Skin of body (tissue), 1 donor: ENCODE measurements at regions not wholly inside any gene's neighbourhood (a gene's known extent, or its start where the extent isn't known, plus 50 kb on each side); places are given as distances from the start of the nearest gene placed in this dataset.
"Not testable (repeated sequence)": the region's sequence is repeated elsewhere in the genome, so short reads cannot be mapped to it uniquely, and the experiment has no call there.

Experiments used
- DNase-seq: peaks from one replicate; lab custom pipeline; 2025; lab: John Stamatoyannopoulos, UW

DNA sequence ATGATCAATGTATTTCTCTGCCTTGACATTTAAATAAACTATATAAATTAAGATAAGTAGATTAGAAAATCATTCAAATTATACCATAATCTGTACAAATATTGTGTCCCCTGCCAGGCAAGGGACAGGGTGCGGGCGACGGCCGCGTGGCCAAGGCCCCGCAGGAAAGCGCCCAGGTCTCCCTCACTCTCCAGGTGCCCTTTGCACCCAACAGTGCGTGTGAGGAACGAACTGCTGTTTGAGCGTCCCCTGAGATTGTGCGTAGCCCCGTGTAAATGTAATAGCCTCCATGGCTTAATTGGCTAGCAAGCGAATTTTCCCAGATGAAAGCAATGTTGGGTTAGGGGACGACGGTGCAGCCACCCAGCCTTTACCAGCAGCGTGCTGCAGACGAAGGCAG lies 161.4 kb downstream of the SYT15 start:
- DNase-seq: not testable (repeated sequence)

DNA sequence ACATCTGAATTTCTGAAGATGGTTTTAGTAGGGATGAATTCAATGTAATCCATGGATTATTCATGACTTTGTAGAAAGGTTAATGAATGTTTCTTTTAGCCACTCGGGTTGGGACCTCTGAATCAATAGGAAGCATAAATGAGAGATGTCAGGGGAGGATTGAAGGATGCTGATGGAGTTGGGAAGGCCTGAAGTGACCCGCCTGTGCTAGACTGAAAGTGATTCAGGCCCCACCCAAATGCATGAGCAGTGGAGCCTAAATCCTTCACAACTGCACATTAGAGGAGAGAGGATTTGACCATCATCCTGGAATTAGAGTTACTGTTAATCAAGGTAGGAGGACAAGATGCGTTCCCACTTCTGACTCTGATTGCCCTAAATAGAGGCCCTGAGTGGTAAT lies 162.2 kb upstream of the PTPN20 start:
- not testable (repeated sequence) for DNase-seq

DNA sequence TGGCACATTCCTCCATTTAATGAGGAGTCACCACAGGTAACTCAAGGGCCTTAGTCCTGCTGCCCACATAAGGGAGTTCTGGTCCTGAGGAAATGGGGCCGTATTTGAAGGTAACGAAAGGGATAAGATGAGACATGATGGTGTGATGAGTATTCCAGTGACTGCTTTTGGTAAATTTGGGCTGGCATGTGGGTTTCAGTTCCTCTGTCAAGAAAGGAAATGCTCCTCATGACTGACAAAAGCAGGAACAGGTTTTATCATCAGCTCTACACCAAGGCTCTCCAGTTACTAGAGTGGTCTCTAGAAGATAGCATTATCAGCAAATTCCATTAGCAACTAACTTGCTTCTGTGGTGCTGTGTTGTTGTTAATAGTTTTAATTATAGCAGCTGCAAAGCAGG lies 161.8 kb upstream of the PTPN20 start:
- not testable (repeated sequence) for DNase-seq

DNA sequence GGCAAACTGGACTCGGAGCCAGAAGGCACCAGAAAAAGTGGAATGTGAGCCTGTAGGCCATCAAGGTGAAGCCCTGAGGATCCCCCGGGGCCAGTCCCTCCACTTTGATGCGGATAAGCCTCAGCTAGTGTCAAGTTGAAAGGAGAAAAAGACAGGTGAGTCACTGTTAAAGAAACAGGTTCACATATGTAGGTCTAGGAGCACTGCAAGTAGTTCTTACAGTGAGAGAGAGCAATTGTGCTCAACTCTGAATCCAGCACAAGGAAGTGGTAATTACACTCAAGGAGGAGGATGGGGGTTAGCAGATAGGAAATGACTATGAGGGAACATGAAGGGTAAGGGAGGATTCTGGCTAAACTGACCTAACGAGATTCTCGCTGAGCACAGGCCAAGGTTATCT lies 157.5 kb upstream of the PTPN20 start:
- not testable (repeated sequence) for DNase-seq

DNA sequence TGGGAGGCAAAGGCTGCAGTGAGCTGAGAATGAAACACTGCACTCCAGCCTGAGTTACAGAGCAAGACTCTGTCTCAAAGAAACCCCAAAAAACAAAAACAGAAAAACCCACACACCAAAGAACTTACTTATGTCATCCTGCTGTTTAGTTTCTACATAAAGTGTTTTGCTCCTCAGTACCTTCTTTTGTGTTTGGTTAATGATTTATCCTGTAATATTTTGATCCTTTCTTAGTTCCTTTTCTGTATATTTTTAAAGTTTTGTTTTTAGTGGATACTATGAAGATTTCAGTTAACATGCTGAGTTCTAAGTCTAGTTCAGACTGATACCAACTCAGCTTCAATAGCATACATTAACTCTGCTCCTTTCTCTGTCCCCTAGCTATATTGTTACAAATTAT lies 149.8 kb upstream of the PTPN20 start:
- not testable (repeated sequence) for DNase-seq

DNA sequence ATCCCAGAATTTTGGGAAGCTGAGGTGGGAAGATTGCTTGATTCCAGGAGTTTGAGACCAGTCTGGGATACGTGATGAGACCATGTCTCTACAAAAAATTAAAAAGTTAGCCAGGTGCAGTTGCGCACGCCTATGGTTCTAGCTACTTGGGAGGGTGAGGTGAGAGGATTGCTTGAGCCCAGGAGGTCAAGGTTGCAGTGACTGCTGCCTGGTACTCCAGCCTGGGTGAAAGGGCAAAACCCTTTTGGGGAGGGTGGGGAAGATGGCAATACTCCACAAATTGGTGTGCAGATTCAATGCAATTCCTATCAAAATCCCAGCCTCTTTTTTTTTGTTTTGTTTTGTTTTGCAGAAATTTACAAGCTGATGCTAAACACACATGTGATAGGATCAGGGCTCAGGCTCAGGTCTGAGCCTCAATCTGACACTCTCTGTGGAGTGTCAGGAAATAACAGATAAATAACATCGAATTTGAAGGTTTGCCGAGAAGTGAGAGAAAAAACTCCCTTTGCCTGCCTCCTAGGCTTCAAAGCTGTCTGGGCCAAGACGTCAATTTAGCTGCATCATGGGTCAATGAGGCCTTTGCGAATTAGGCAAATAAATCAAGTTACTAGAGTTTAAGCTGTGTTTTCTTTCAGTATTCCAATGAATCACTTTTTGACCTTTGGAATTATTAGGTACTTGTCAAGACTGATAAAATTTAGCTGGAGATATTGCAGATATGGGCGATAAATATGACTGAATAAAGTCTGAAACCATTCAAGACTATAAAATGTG lies 142.5 kb upstream of the PTPN20 start:
- not testable (repeated sequence) for DNase-seq

DNA sequence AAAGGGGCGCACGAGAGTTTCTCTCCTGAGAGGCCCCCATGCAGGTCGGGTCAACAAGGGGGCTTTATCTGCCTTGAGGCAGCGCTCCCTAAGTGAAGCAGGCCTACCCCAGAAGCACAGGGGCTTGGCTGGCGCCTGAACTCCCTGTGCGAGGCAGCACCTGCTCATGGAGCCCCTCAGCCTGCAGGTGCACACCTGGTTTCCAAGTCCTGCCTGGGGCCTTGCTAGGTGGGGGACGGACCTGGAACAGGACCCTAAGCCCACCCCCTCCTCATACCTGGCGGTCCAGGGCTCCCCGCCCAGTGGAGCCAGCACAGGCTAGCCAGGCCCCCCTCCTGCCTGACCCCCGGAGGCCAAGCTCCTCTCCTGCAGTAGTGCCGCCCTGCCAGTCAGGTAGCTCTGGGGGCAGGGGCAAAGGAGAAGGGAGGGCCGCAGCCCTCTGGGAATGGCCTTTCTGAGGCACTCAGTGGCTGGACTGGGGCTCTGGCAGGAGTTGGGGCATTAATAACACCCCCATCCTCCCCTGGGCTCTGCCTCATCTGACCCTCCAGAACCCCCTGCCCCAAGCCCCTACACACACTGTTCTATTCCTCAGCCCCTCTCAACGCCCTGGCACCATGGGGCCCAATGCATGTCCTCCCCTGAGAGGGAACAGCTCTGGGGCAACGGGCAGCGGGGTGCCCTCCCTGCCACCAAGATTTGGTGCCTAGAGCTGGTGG lies 137.9 kb upstream of the PTPN20 start:
- not testable (repeated sequence) for DNase-seq

DNA sequence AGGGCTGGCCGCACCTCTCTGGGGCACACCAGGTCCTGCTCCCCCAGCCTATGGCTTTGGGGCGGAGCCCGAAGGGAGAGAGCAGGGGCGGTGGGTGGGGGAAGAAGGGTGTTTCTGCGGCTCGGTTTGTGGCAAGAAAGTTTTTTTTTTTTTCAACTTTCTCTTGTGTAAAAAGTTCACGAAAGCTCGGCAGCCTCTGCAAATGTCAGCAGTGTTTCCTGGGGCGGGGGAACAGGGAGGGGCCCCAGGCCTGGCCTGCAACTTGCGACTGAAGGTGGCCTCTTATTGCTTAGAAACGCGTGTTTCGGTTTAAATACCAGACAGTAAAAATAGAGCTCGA lies 137.4 kb upstream of the PTPN20 start:
- DNase-seq: not testable (repeated sequence)

DNA sequence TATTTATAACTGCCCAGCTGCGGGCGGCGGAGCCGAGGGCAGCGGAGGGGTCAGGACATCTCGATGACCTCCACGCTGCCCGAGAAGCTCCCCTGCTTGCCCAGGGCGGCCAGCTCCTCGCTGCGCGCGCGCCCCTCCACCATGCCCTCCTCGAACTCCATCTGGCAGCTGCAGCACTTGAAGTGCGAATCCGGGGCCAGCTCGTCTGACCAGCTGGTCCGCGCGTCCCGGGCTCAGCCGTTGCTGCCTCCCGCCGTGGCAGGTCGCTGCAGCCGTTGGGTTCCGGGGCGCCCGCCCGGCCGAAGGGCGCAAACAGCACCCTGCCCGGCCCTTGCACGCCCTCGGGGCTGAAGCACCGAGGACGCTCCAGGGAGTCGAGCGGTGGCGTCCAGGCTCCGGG lies 136.9 kb upstream of the PTPN20 start:
- not testable (repeated sequence) for DNase-seq

DNA sequence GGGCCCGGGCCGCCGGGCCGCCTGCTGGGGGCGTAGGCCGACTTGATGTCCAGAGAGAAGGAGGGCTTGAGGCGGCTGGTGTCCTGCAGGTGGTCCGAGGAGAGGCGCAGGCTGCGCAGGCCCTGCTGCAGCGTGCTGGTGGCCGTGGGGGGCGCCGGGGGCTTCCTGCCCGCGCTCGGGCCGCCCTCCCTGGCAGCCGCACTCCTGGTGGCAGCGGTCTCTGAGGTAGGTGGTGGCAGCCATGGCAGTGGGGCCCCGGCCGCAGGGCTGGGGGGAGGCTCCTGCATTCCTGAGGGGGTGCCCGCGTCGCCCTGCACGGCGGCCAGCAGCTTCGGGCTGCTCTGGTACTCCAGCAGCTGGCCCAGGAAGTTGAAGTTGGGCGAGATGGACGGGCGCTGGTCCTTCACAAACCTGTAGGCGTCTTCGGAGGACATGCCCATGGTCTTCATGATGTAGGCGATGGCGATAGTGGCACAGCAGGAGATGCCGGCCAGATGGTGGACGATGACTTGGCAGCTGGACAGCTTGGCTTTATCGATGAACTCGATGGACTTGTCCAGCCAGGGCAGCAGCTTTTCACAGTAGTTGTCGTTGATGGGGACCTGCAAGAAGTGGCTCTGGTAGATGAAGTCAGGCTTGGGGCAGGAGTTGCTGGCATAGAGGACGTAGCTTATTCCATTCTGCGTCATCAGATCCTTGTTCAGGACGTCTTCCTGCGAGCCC lies 136.1 kb upstream of the PTPN20 start:
- DNase-seq: not testable (repeated sequence)

DNA sequence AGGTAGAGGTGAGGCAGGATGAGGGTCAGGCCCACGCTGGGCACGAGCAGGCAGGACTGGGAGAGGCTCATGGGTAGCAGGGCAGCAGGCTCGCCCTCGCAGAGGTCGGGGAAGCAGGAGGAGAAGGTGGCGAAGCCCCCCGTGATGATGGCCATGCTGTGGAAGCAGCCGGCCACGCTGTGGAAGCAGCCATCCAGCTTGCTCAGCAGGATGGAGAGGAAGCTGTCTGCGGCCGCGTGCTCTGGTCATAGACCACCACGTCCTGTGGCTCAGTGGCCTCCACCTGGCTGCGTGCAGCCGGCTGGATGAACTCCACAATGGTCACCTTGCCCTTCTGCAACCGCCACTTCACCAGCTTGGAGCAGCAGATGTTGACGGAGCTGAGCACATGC lies 135.6 kb upstream of the PTPN20 start:
- not testable (repeated sequence) for DNase-seq

DNA sequence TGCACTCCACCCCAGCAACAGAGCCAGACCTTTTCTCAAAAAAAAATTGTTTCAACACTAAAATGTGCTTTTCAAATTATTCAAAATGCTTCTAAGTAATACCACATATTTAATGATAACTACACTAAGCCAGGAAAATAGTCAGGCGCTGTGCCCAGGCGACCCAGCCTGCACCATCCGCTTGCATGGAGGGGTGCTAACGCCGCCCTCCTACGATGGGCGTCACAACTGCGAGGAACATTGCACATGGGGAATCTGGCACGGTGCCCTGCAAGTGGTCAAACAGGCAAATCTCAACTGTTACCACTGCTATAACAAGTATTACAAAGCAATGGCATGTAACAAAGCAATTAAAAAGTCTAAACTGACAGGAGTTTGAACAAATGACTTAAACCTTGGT lies 131.7 kb upstream of the PTPN20 start:
- not testable (repeated sequence) for DNase-seq

DNA sequence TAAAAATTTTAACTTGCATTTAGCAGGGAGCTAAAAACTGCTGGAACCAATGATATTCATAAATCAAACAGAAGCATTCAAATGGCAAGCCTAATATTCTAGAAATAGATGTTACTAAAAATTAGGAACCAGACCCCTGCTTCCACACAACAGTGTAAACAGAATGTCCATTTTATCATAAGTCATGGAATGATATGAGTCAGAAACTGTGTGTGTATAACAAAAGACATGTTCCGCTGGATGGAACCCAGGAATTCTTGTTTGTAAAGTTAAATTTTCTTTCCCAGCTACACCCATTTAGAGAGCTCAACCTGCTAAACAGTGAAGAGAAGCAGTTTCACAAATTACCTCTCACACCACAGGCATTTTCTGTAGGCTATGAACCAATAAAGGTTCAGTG lies 131.1 kb upstream of the PTPN20 start:
- DNase-seq: not testable (repeated sequence)

DNA sequence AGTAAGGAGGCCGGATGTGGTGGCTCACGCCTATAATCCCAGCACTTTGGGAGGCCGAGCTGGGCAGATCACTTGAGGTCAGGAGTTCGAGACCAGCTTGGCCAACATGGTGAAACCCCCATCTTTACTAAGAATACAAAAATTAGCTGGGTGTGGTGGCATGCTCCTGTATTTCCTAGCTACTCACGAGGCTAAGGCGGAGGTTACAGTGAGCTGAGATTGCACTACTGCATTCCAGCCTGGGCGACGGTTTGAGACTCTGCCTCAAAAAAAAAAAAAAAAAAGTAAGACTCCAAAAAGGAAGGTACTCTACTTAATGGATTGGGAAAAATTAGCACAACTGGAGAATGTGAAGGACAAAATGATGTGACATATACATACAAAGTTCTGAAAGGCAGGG lies 130.2 kb upstream of the PTPN20 start:
- DNase-seq: not testable (repeated sequence)

DNA sequence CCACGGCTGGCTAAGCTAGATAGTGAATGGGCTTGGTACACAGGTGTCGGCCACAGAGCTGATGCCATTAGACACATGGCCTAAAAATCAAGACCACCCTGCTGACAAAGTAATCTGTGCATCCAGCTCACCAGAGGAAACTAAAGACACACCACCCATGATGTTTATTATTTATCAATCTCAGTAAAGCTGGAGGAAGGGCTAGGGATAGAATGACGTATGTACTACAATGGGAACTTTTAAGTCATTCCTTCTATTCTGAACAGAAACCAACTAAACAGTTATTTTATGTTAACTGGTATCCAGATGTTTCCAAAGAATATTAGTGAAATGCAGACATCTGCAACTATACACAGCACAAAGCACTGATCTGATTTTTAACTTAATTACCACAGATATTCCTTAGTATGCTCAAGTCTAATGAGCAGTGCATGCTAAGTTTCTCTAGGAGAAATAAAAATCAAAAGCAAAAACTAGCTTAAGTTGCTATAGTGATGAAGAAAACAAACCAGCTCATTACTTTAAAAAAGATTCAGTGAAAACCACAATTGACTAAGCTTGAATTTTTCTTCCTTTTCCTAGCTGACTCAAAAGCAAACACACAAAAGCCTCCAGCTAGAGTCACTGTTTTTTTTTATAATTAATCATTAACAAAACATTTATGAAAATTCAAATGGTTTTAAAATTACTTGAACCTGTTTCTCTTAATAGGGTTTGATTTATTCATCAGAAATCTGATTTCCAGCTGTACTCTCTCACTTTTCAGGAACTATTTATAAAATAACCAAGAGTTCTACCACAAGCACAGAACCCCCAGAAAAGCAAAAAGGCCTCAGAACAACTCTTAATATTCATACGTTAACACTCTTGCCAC lies 129.0 kb upstream of the PTPN20 start:
- DNase-seq: not testable (repeated sequence)

DNA sequence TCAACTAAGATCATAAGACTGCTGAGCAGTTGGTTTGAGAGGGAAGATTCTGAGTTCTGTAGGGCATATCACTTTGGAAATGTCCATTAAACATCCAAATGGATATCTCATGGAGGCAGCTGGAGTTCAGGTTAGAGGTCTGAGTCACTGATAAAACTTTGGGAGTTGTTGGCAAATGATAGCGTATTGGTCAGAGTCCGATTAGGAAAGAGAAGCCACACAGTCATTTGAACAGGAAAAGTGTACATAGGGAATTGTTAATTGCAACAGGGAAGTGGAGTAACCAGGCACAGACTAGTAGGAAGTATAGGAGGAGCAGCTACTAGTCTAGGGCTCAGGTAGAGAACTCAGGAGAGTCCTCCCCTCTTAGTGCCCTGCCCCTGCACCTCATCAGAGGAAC lies 126.6 kb upstream of the PTPN20 start:
- DNase-seq: not testable (repeated sequence)

DNA sequence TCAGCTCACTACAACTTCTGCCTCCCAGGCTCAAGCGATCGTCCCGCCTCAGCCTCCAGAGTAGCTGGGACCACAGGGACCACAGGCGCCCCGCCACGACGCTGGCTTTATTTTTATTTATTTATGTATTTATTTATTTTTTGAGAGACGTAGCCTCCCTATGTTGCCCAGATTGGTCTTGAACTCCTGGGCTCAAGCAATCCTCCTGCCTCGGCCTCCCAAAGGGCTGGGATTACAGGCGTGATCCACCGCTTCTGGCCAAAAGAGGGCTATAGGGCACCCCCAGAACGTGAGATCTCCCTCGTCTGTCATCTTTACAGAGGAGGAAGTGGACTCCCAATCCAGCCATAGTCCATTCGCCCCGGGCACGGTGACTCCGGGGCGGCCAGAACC lies 125.1 kb upstream of the PTPN20 start:
- not testable (repeated sequence) for DNase-seq

DNA sequence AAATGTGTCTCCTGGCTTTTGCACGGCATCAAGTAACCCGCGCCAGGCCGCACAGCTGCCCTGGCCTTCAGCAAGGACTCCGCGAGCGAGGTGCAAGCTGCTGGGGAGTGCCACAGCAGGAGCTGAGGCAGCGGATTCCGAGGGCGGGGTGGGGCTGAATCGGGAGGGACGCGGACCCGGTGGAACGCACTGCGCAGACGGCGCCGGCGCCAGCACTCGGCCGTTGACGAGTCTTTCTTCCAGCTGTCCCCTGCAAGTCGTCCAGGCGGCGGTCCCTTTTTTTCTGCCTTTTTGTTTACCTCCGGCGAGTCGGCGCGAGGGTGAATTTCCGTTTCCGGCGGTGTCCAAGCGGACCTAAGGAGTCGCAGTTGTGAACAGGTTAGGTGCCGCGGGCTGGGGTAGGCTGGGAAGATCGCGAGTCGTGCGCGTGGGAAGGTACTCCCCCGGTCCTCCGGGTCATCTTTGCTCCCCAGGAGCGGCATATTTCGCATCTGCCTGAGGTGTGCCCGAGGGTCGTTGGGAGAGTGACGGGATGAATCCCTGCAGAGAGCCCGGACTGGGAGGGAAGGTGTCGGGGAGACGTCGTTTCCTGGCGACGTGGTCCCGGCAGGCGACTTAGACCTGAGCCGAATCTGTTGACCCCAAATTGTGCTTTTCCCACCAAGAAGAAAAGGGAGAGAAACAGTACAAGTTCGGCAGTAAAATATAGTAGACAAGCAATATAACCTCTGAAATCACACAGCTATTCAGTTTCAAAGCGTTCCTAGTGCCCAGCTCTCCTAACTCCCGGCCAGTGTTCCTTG lies 124.5 kb upstream of the PTPN20 start:
- not testable (repeated sequence) for DNase-seq

DNA sequence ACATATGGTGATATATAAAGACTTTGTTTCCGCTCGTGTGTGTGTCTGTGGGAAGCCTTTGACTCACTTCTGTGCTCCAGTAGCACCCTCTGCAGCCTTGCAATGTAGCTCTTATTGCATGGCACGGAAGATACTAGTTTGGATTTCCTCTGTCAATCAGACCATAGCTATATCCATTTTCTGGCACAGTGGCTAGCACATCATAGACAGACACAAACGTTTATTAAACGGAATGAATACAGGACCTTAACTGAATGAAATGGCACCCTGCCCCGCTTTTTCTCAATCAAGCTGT lies 124.0 kb upstream of the PTPN20 start:
- peak; percentile 38 for DNase-seq

DNA sequence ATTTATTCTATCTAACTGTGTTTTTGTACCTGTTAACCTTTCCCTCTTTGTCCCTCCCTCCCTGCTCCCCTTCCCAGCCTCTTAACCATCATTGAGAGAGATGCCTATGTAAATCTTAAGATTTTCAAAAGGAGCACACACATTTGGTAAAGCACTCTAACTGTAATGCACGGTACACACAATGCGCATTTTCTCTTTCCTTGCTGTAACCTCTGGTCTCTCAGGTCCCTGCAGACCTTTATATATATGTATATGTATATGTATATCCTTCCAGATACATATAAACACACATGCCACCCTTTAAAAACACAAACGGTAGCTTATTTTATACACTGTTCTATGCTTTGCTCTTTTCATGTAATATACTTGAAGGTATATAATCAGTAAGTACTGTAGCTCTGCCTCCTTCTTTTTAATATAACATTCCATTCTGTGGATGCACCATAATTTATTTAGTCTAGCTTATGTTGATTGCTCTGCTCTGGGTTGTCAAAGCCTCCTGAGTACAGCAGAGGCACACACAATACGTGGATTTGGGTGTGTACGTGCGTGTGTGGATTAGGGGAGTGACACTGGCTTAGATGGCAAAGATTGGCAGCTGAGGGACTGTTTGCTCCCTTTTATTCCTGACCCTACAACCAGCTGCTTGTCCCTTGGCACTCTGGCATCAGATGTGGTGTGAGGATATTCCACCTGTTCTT lies 118.4 kb upstream of the PTPN20 start:
- DNase-seq: not testable (repeated sequence)
